ENCODE measurements at regions not wholly inside any gene's neighbourhood (a gene's known extent, or its start where the extent isn't known, plus 50 kb on each side); places are given as distances from the start of the nearest gene placed in this dataset.

DNA sequence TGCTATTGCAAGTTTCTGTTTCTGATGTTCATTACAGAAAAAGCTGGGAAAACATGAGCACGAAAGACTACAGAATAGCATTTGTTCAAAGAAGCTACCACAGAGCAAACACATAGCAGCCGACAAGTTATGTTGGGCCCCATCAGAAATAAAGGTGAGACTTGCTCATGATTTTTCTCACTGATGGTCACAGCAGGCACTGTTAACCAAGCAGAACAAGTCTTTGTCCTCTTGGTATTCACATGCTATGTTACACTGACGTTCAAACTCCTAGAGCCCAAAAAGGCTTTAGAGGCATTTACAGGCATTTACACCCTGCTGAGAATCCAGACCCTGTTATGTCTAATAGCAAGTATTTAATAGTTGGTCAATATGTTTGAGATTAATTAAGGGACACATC lies 235.0 kb upstream of the HNMT start:
- 72% methylated on average over 3 of the region's 3 CpGs for WGBS
- intact Hi-C loops (cut with DNase I) = no loop called here

GRCh38 chr2:137737559-137737958 lies 226.7 kb upstream of the HNMT start:
- Histone ChIP-seq H3K27ac (replicated peaks in 1 of 4) (no peak overlapping the region), H3K9me3 (peaks cover 0 to 3% (median 0%) of the 10 kb centered on the region in 4 donors), H3K4me3 (no peak overlapping the region), H3K4me1 (no peaks in the 10 kb centered on the region), H3K36me3 (no peaks in the 10 kb centered on the region), H3K27me3 (no peaks in the 10 kb centered on the region)
- DNase-seq (ENCODE audit: extremely low spot score) = no peak
- intact Hi-C loops (cut with DNase I) = no loop called here
- no peak for TF ChIP-seq EP300 (IDR thresholded peaks at IDR 0.05)
- TF ChIP-seq POLR2AphosphoS5 (IDR thresholded peaks at IDR 0.05) = no peak
- no peak for TF ChIP-seq POLR2A (IDR thresholded peaks at IDR 0.05; ENCODE audit: low read depth)
- TF ChIP-seq, protein P1, sequence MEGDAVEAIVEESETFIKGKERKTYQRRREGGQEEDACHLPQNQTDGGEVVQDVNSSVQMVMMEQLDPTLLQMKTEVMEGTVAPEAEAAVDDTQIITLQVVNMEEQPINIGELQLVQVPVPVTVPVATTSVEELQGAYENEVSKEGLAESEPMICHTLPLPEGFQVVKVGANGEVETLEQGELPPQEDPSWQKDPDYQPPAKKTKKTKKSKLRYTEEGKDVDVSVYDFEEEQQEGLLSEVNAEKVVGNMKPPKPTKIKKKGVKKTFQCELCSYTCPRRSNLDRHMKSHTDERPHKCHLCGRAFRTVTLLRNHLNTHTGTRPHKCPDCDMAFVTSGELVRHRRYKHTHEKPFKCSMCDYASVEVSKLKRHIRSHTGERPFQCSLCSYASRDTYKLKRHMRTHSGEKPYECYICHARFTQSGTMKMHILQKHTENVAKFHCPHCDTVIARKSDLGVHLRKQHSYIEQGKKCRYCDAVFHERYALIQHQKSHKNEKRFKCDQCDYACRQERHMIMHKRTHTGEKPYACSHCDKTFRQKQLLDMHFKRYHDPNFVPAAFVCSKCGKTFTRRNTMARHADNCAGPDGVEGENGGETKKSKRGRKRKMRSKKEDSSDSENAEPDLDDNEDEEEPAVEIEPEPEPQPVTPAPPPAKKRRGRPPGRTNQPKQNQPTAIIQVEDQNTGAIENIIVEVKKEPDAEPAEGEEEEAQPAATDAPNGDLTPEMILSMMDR (IDR thresholded peaks at IDR 0.05) = no peak

More for the DNA sequence above, 235.0 kb upstream of the HNMT start:
- no peaks in the 10 kb centered on the region for H3K36me3 ChIP-seq
- DNase-seq (ENCODE audit: extremely low spot score) = no peak
- no peak overlapping the region for H3K27ac ChIP-seq (replicated peaks in 1 of 4)
- peaks cover 0 to 6% (median 0%) of the 10 kb centered on the region in 4 donors for H3K9me3 ChIP-seq
- no peaks in the 10 kb centered on the region for H3K4me1 ChIP-seq
- no peaks in the 10 kb centered on the region for H3K27me3 ChIP-seq
- H3K4me3 ChIP-seq = no peak overlapping the region
- TF ChIP-seq, protein P1 (IDR thresholded peaks at IDR 0.05) = no peak
- no peak for TF ChIP-seq EP300 (IDR thresholded peaks at IDR 0.05)
- no peak for TF ChIP-seq POLR2A (IDR thresholded peaks at IDR 0.05; ENCODE audit: low read depth)
- TF ChIP-seq POLR2AphosphoS5 (IDR thresholded peaks at IDR 0.05) = no peak

- peaks cover 0 to 3% (median 0%) of the 10 kb centered on the region in 4 donors for H3K9me3 ChIP-seq
- H3K4me1 ChIP-seq = no peaks in the 10 kb centered on the region
- H3K36me3 ChIP-seq = no peaks in the 10 kb centered on the region
- H3K4me3 ChIP-seq = no peak overlapping the region
- H3K27me3 ChIP-seq = no peaks in the 10 kb centered on the region
- DNase-seq (ENCODE audit: extremely low spot score) = no peak
- no peak overlapping the region for H3K27ac ChIP-seq (replicated peaks in 1 of 4)
- intact Hi-C loops (cut with DNase I) = no loop called here
- TF ChIP-seq EP300 (IDR thresholded peaks at IDR 0.05) (no peak), POLR2AphosphoS5 (IDR thresholded peaks at IDR 0.05) (no peak), POLR2A (IDR thresholded peaks at IDR 0.05; ENCODE audit: low read depth) (no peak)
- TF ChIP-seq, protein P1 (IDR thresholded peaks at IDR 0.05) = no peak
- WGBS = 73% methylated on average over 5 of the region's 5 CpGs
Measured at GRCh38 chr2:137741784-137742362, 222.4 kb upstream of the HNMT start.

DNA sequence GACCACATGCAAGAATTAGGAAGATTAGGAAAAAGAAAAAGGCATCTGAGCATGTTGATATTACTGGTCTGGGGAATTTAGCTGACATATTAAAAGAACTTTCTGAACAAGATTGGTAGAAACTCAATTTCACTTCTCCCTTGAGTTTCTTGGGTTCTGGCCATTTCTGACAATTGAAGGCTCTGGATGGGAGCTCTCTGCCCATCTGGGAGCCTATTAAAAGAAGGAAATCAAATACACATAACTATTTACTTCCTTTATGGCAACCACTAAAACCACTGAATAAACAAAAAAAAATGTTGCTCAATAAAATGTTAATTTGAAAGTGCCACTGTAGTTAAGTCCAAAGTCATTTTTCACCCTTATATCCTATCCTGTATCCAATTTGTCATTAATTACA lies 216.8 kb upstream of the HNMT start:
- no peaks in the 10 kb centered on the region for H3K27me3 ChIP-seq
- intact Hi-C loops (cut with DNase I) = no loop called here
- no peak overlapping the region for H3K4me3 ChIP-seq
- no peak for TF ChIP-seq EP300 (IDR thresholded peaks at IDR 0.05)
- TF ChIP-seq, protein P1 (IDR thresholded peaks at IDR 0.05) = no peak
- TF ChIP-seq POLR2AphosphoS5 (IDR thresholded peaks at IDR 0.05) = no peak
- no peak for TF ChIP-seq POLR2A (IDR thresholded peaks at IDR 0.05; ENCODE audit: low read depth)
- no peak for DNase-seq (ENCODE audit: extremely low spot score)
- H3K36me3 ChIP-seq = no peaks in the 10 kb centered on the region
- no peak overlapping the region for H3K27ac ChIP-seq (replicated peaks in 1 of 4)
- no peaks in the 10 kb centered on the region for H3K4me1 ChIP-seq
- peaks cover 0 to 2% (median 0%) of the 10 kb centered on the region in 4 donors for H3K9me3 ChIP-seq

DNA sequence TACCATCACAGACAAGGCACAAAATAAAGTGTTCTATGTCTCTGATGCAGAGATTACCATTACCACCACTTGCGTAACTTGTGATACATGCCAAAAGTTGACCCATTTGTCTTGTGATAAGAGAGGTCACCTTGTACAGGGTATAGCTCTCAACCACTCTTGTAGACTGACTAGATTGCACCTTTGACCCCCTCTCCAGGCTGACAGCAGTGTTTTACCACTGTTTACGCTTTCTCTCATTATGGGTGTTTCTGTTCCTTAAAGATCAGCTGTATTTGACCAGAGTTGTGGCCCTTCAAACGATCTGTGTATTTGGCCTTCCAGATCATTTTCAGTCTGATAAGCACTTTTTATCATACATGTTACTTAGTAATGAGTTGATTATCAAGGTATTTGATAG lies 215.7 kb upstream of the HNMT start:
- Histone ChIP-seq H3K27ac (replicated peaks in 1 of 4) (no peak overlapping the region), H3K4me3 (no peak overlapping the region), H3K4me1 (no peaks in the 10 kb centered on the region), H3K36me3 (no peaks in the 10 kb centered on the region), H3K9me3 (peaks cover 0 to 7% (median 3%) of the 10 kb centered on the region in 4 donors), H3K27me3 (no peaks in the 10 kb centered on the region)
- no peak for DNase-seq (ENCODE audit: extremely low spot score)
- no peak for TF ChIP-seq POLR2AphosphoS5 (IDR thresholded peaks at IDR 0.05)
- TF ChIP-seq, protein P1 (IDR thresholded peaks at IDR 0.05) = no peak
- TF ChIP-seq POLR2A (IDR thresholded peaks at IDR 0.05; ENCODE audit: low read depth) = no peak
- no peak for TF ChIP-seq EP300 (IDR thresholded peaks at IDR 0.05)
- intact Hi-C loops (cut with DNase I) = no loop called here
- 74% methylated on average over 3 of the region's 3 CpGs for WGBS
